GM18873 (cell line): ENCODE measurements at regions not wholly inside any gene's neighbourhood (a gene's known extent, or its start where the extent isn't known, plus 50 kb on each side); places are given as distances from the start of the nearest gene placed in this dataset.

Source experiments
- ATAC-seq: cut with Tn5 transposase; IDR thresholded peaks from one replicate; pipeline ENCODE4 v1.9.1; 2021; ENCODE audit warnings: mild to moderate bottlenecking, moderate library complexity, moderate number of reproducible peaks; ENCODE audit not compliant: unreplicated experiment, low FRiP score

DNA sequence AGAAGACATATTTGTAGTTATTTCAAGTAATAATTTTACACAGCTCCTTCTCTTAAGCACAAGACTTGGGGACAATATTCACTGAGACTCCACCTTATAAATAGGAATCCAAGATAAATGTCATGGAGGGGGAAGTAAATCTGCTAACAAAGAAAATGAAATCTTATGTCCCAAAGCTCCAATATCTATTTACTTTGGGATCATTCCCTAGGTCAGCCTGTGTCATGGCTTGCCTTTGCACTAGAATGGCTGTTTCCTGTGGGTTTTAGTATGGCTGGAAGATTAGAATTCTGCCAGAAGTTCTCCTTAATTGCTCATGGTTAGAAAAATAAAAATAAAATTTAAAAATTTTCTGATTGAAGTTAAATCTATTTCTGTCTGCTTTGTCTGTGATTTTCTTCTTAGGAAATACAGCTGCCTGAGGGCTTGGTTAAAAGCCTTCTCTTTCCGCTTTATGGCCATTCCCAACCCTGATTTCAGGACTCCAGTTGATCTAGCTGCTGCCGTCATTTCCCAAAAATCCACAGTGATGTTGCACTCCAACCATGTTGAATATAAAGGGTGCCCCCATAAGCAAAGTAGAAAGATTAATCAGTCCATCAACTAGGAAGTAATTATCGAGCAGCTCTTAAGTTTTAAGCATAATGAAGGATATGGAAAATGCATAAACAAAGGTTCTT, 326.4 kb upstream of the LYPLAL1 start:
- no peak for ATAC-seq

DNA sequence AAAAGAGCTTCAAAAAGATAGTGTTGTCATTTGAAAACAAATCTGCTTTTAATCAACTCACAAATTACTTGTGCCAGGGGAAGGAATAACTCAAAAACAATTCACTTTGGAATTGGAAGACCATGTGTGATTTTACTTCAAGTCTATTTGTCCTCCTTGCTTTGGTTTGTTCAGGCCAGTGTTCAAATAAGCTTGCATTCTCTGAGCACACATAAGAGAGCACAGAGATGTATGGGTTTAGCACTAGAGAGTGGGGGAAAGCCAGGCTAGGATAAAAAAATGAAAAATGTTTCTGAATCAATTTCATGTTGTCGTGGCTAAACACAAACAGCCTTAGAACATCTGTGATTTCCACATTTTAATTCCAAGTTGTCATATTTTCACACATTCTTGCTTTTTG, 325.7 kb upstream of the LYPLAL1 start:
- no peak for ATAC-seq

DNA sequence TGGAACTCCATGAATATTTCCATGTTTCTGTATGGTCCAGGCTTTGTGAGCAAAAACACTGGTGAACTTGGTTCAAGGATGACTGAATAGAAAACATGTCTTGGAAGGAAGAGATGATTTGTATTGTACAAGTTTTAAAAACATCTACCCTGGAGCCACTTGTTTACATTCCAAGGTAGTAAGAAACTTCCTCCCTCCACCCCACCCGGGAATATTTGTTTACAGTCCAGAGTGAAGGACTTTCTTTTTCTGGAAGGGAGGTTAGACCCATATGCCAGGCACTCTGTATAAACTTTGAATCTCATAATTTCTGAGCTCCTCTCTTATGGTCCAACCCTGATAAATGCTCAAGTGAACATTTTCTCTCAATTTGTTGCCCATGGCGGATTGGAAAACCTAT, 323.3 kb upstream of the LYPLAL1 start:
- no peak for ATAC-seq

DNA sequence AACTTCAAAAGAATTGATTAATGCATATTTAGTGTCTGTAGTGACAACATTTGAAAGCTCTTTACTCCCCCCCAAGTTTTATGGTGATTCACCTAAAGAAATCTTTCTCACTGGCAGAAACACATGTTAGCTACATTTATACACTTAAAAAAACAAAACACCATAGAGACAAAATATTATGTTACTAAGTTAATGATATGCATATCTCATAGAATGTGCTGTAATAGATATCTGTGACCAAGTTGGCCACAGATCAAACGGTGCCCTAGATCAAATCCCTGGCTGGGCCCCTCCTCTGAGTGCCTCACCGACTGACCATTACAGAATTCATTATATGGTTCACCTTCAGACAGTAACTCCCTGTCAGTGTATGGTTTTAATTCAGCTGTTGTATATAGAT, 322.1 kb upstream of the LYPLAL1 start:
- ATAC-seq: no peak

DNA sequence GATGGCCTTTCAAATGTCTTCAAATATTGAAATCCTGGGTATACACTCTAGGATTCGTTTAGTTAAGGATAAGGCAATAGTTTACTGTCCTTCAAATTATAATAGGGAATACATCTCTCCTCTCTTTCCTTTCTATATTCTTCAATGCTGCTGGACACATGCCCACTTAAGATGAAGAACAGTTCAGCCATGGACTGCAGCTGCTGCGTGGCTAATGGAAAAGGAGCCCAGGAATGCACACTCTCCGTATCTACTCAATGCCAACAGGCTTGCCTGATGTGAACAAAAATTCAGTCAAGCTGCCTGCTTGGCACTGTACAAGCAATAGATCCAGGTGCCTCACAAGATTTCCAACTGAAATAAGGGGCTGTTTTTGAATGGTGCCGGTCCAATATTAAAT, 321.2 kb upstream of the LYPLAL1 start:
- no peak for ATAC-seq

DNA sequence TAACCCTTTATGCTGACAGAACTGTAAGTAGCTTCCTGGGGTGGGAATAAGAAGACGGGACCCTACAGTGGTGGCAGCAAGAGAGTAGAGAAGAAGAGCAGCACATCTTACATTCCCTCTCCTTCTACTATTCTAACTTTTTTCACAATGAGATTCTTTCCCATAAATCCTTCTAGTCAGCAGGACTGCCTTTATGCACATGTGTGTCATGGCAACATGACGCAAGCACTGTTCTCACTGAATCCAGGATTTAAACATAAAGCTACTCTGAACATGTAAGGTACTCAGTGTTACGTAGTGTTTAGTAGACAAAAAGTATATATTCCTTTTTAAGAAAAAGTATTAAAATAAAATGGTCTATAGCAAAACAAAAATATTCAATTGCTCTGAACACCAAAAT, 309.7 kb upstream of the LYPLAL1 start:
- ATAC-seq: no peak

DNA sequence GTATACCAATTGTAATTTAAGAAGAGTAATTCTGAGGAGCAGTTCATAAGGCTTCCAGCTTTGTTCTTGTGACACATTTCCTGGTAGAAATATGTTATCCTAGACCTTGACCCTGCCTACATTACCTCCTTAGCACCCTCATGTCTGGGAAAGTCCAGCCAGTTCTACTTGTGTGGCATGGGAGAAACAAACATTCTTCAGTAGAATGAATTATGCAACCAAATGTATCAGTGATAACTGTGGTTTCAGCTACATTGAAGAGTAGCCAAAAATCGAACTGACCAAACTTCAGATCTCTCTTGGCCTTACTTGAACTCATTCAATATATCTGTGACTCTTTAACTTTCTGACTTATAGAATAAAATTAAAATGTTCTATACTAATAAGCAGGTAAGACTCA, 308.1 kb upstream of the LYPLAL1 start:
- ATAC-seq: no peak

DNA sequence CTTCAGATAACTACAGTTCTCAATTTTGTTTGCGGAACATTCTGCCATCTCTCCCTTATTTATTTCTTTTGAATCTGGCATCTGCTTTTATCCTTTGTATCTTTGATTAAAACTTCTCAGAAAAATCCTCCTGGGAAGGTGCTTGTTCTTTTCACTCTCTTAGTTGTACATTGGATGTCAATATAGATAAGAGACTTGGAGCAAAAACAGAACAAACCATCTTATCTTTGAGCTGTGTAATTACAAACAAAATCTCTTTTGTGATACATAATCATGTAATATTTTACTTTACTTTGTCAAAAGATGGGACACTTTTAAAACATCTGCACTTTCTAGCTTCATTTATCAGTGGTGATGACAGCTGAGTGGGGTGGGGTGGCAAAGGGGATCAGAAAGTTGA, 307.2 kb upstream of the LYPLAL1 start:
- no peak for ATAC-seq

DNA sequence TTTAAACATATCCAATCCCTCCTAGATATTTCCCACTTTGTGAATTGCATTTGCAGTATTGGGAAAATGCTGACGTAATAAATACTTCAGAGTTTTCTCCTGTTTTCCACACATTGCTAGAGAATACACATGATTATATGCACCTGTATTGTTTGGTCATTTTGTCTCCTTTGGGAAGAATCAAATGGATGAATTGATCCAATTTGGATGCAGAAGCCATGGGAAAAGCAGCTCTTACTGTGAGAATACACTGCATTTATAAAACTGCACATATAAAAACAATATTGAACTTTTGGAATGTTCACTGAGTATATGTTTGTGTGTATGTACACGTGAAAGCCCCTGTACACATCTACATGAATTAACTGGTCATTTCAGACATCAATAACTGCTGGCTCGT, 306.6 kb upstream of the LYPLAL1 start:
- ATAC-seq: no peak

DNA sequence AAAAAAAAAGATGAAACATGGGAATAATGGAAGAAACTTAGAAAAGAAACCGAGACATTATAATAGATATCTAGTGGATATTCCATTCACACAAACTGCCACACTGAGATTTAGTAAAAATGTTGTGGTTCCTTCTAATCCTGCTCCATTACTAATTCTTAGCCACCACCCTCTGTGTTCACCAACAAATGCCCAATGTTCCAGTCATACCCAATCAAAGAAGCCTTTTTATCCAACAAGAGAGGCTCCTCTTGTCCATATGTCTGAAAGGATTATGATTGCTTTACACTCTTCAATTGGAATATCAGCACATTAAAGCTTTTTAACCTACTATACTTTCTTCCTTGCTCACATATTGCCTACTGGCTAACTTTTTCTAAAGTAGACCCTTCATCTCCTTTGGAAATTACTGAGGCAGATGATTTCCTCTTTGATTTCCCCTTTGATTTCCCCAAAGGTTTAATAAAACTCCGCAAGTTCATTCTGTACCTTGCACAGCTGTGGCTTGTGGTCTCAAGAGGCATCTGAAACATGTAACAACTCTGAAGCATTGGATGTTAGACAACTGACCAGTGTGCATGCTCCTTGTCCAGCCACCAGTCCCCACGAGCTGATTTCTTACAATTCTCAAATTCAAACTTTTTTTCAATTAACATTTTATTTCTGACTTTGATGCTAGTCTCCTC, 305.6 kb upstream of the LYPLAL1 start:
- no peak for ATAC-seq

DNA sequence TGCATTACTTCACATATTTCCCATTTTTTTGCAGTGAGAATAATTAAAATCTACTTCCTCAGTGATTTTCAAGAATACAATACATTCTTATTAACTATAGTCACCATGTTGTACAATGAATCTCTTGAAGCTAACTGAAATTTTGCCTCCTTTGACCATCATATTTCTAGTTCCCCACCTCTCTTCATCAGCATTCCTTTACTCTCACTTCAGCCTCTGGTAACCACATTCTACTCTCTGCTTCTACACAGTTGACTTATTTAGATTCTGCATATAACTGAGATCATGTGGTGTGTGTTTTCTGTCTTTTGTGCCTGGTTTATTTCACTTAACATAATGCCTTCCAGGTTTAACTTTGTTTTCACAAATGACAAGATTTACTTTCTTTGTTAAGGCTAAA, 304.4 kb upstream of the LYPLAL1 start:
- no peak for ATAC-seq

DNA sequence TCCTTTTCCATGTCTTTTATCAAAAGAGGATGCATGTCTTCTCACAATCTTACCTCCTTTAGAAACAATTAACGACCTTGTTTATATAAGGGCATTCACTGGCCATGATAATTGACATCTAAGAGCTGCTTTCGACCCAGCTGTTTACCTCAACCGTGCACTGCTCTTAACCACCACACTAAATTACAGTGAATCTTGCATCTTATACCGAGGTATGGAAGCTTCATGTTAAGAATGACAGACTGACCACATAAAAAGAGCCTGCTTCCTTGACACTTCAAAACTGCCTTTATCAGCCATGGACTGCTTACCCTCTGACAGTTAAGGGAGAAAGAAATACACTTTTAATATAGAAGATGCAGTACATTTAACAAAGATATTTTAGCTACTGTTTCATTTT, 301.7 kb upstream of the LYPLAL1 start:
- no peak for ATAC-seq

DNA sequence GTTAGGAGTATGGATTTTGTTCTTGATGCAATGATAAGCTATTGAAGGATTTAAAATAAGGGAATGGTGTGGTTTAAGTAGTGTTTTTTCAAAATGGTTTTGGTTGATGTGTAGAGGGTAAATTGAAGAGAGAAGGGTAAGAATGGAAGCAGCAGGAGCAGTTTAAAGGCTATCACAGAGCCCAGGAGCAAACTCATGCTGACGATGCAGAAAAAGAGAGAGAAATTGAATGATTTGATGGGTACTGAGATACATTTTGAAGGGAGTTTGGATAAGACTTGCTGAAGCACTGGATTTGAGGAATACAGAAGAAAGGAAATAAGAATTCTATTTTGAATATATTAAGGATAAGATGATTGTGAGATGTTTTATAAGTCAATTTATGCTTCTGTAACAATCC, 300.8 kb upstream of the LYPLAL1 start:
- no peak for ATAC-seq

DNA sequence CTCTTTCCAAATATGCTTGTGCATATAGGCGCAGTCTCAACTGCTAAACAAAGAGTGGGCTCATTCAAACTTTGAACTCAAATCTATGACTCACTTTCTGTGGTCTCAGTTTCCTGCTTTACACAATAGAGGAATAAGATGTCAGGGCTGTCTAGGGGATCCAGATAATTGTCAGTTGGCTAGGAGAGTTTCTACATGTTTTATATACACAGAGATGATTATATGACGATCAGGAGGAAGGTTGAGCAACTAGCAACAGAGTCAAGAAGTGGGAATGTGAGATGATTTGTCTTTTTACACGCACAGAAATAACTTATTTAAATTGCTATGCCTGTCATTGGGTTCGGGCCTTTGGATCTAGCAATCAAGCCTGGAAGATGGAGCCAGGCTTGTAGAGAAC, 299.4 kb upstream of the LYPLAL1 start:
- no peak for ATAC-seq

DNA sequence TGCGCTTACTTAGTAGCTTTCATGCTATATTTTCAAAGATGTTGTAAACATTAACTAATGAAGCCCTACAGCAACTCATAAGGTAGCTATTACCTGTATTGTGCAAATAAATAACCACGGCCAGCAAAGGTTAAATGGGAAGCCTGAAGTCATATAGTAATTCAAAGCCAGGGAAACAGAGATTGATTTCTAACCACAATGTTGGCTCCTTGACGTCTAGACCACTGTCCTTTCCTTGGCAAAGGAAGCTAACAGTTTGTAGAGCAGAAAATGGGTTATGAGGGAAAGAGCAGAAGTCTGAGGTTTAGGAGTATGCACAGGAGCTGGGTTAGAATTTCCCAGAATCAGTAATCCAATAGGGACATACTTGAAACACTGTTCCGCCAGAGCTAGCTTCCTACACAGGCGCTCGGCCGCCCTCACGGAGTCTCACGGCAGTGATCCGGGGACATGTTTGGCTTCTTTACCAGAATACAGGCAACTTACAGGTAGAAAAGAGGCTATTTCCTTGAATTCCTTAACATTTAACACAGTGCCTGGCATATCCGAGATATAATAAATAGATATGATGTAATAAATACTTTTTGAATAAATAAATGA, 298.8 kb upstream of the LYPLAL1 start:
- no peak for ATAC-seq

DNA sequence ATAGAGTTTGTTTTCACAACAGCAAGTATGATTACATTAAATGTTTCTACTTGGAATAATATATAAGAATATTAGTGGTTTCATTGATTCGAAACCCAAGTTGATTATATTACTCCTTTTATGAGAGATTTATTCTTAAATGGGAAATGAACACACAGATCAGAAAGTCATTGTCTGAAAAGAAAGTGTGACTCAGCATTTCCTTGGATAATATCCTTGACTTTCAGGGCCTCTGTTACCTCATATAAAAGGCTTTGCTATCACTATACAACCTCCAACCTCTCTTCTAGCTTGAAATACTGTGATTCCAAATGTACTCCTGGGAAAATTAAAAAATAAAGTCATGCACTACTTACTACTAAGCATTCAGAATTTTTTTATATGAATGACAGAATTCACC, 295.3 kb upstream of the LYPLAL1 start:
- no peak for ATAC-seq

DNA sequence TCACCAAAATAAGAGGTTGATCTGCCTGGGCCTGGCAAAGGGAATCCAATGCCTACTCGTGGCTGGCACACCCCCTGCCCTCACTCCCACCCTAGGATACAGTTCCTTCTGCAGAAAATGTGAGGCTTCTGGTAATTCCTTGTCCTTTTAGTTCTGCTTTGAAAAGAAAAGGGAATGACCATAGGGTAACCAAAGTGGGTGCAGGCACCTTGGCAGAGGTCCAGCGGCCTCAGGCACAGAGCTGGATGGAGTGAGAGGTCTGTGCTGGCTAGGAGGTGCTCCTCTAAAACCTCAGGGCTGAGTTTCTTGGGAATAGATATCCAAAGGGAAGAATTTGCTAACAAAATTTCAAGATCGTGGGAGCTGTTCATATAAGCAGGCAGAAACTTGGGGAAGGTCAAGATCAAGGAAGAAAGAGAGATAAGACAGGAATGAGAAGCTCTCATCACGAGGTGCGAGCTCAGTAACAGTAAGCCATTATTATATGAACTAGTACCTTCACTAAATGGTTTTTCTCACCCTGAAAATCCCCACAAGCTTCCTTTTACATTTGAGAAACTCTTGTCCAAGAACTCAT, 293.1 kb upstream of the LYPLAL1 start:
- no peak for ATAC-seq

DNA sequence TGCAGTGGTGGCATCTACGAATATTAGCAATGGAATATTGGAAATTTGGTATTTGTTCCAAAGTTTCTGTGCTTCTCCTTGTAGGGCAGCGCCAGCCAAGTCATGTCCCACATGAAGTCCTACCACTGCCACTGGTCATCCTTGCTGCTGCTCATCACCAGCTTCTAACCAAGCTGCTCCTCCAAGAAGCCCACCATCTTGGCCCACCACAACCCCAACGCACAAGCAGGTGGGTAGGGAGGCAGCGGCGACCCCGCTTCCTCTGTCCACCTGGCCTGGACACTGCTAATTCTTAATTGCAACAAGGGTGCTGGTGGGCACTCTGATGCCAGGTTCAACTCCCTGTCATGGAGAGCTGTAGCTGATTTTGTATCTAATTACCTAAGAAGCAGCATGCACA, 291.2 kb upstream of the LYPLAL1 start:
- ATAC-seq: no peak

DNA sequence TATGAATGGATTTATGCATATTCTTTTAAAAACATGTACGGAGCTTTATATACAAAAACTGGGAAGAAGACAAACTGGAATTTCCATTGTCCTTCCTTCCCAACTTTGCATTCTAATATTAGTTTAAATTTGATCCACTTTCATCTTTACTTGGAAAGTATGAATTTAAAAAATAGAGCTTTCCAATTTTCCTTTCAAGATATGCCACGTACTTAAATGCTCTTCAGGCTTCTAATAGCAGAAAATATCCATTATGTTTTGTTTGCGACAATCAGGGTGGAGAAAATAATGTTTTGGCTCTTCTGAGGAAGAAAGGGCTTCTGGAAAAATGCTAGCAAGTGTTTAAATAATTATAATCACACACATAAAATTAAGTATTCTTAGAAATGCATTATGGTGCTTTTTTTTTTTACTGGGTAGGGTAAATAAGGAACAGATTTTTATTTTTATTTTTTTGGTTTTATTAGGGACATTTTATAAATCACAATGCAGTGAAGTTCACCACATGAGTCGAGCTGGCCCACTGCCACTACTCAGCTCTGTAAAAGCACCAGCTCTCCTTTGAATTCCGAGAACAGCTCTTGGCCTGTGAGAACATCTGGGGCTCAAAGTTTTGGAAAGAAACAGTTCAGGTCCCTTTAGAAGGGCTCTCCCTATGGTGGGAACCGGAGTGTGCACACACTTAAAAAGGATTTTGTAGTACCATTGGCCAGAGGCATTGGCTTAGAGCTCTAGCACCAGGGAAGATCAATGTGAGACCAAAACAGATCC, 287.4 kb upstream of the LYPLAL1 start:
- no peak for ATAC-seq

DNA sequence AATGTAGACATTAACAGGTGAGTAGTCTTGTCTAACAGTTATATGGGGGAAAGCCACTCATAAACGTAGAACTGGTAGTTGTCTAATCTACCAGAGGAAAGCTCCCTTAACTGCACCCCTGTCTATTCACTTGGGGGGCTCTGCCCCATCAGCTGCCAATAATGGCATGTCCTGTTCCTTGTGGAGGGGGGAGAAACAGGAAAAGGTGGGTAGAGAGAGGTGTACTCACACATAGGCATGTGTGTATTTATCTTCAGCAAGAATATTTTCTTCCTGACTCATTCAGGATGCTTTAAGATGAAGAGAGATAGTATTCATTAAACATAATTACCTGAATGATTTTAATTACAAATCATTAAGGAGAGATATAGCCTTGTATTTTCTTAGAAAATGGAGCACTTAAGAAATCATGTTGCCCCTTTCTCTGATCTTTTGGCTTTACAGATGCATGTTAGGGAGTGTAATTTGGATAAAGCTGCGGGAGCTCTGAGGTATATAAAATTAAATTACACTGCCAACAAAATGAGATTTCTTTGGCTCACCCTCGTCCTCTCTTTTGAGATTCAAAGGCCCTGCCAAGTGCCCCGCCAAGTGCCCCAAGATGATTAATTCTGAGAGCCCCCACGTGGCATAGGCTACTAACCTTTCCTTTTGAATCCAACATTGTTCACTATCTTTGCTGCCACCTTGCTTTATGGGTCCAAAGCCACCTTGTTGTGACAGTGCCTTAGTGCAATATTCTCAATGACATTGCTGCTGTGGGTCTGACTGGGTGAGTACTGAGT, 286.3 kb upstream of the LYPLAL1 start:
- ATAC-seq: no peak
